HEK293T (cell line): ENCODE measurements at regions not wholly inside any gene's neighbourhood (a gene's known extent, or its start where the extent isn't known, plus 50 kb on each side); places are given as distances from the start of the nearest gene placed in this dataset.

Experiments used
- CTCF ChIA-PET: fragments of 350-600 bp; formaldehyde crosslinking; extraction: SDS; loops from one replicate; lab custom pipeline; 2021; ENCODE audit warnings: antibody characterized with exemption, inconsistent platforms; lab: Yijun Ruan, JAX
- POLR2A ChIA-PET: fragments of 350-600 bp; formaldehyde crosslinking; extraction: SDS; loops from one replicate; lab custom pipeline; 2020; ENCODE audit warnings: antibody characterized with exemption, inconsistent platforms; lab: Yijun Ruan, JAX
- DNase-seq: peaks from one replicate; pipeline ENCODE4 v3.0.0; 2012; ENCODE audit warnings: mixed read lengths; ENCODE audit errors: extremely low spot score
- ARNT ChIP-seq: fragments of 450-650 bp; IDR thresholded peaks from 2 replicates; pipeline ENCODE4 v1.6.1; 2017; ENCODE audit warnings: mild to moderate bottlenecking
- BHLHE40 ChIP-seq: fragments of 450-650 bp; IDR thresholded peaks from 2 replicates; pipeline ENCODE4 v1.6.1; 2016; ENCODE audit warnings: mild to moderate bottlenecking, moderate library complexity, borderline replicate concordance
- CTBP1 ChIP-seq: fragments of 450-650 bp; IDR thresholded peaks from 2 replicates; pipeline ENCODE4 v1.6.1; 2016; ENCODE audit warnings: borderline replicate concordance
- ELF4 ChIP-seq: fragments of 450-650 bp; IDR thresholded peaks from 2 replicates; pipeline ENCODE4 v1.6.1; 2017; ENCODE audit warnings: antibody characterized with exemption
- FOXA1 ChIP-seq: fragments of 450-650 bp; IDR thresholded peaks from 2 replicates; pipeline ENCODE4 v1.6.1; 2016; ENCODE audit warnings: mild to moderate bottlenecking
- FOXK2 ChIP-seq: fragments of 450-650 bp; IDR thresholded peaks from 2 replicates; pipeline ENCODE4 v1.6.1; 2016; ENCODE audit warnings: mild to moderate bottlenecking
- FOXM1 ChIP-seq: fragments of 450-650 bp; IDR thresholded peaks from 2 replicates; pipeline ENCODE4 v1.6.1; 2017; ENCODE audit warnings: mild to moderate bottlenecking, borderline replicate concordance
- HDGF ChIP-seq: fragments of 450-650 bp; IDR thresholded peaks from 2 replicates; pipeline ENCODE4 v1.6.1; 2017; ENCODE audit warnings: antibody characterized with exemption, borderline replicate concordance
- L3MBTL2 ChIP-seq: fragments of 450-650 bp; conservative IDR thresholded peaks from 2 replicates; pipeline ENCODE4 v1.6.1; 2016; ENCODE audit warnings: mild to moderate bottlenecking
- LEF1 ChIP-seq: fragments of 450-650 bp; IDR thresholded peaks from 2 replicates; pipeline ENCODE4 v1.6.1; 2017; ENCODE audit warnings: mild to moderate bottlenecking, borderline replicate concordance
- NFRKB ChIP-seq: fragments of 450-650 bp; IDR thresholded peaks from 2 replicates; pipeline ENCODE4 v1.6.1; 2016; ENCODE audit warnings: mild to moderate bottlenecking, moderate library complexity
- SP1 ChIP-seq: fragments of 450-650 bp; IDR thresholded peaks from 2 replicates; pipeline ENCODE4 v1.6.1; 2017
- SUZ12 ChIP-seq: fragments of 450-650 bp; IDR thresholded peaks from 2 replicates; pipeline ENCODE4 v1.6.1; 2016; ENCODE audit warnings: mild to moderate bottlenecking
- TARDBP ChIP-seq: fragments of 450-650 bp; IDR thresholded peaks from 2 replicates; pipeline ENCODE4 v1.6.1; 2016
- ZNF384 ChIP-seq: fragments of 450-650 bp; IDR thresholded peaks from 2 replicates; pipeline ENCODE4 v1.6.1; 2016
- TF ChIP-seq, protein P1 (sequence below): fragments of 450-650 bp; IDR thresholded peaks from 2 replicates; pipeline ENCODE4 v1.6.1; 2016

DNA sequence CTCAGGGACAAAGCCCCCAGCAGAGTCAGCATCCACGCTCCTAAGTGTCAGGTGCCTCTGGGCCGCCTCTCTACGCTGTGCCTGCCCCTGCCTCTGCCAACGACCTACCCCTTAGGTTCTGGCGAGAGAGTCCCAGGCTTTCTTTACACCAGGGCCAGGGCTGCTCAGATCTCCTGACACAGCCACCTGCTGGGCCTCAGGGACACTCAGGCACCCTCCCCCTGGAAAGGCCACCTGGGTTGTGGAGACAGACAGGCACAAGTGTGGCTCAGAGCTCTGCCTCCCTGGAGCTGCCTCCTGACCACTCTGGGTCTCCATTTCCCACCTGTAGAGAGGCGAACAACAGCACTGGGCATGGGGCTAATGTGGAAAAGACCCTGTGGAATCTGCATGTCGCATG lies 90.0 kb upstream of the ADRA2C start:
- no peak for DNase-seq
- CTCF ChIA-PET: no interaction called here
- POLR2A ChIA-PET: no interaction called here

DNA sequence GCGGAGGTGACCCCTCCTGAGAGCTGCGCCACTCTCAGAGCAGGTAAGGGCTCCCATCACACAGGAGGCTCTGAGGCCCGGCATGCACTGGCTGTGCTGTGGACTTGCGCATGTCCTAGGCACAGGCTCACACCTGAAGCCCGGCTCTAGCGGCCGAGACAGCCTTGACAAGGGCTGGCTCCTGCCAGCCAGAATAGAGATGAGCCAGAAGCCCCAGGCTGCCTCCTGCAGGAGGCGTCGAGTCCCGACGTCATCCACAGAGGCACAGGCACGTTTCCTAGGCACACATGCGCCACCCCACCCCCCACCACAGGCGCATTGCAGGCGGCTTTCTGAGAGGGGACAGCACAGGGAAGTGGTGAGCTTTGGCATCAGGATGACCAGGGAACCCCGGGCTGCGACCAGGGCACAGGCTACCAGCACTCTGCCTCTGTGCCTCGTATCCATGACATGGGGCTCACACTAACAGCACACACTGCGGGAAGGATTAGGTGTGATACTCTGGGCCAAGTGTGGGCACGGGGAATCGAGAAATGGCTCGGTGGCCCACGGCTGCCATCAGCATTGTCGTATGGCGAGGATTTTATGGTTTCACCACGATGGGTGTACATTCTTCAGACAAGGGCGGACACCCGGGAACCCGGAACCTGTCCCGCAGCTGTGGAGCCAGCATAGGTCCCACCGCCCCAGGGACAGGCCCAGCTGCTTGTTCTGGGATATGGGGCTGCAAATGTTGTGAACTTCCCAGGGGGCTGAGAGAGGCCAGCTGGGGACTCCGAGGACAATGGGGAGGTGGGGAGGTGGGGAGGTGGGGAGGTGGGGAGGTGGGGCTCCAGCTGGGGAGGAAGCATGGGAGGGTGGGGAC lies 90.7 kb upstream of the ADRA2C start:
- no peak for TF ChIP-seq ZNF384
- TF ChIP-seq, protein P1, sequence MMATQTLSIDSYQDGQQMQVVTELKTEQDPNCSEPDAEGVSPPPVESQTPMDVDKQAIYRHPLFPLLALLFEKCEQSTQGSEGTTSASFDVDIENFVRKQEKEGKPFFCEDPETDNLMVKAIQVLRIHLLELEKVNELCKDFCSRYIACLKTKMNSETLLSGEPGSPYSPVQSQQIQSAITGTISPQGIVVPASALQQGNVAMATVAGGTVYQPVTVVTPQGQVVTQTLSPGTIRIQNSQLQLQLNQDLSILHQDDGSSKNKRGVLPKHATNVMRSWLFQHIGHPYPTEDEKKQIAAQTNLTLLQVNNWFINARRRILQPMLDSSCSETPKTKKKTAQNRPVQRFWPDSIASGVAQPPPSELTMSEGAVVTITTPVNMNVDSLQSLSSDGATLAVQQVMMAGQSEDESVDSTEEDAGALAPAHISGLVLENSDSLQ: no peak
- TF ChIP-seq FOXK2: no peak
- no peak for TF ChIP-seq L3MBTL2
- TF ChIP-seq FOXM1: no peak
- no peak for TF ChIP-seq HDGF
- CTCF ChIA-PET: no interaction called here

More for the DNA sequence above, 90.0 kb upstream of the ADRA2C start:
- TF ChIP-seq FOXM1: no peak
- no peak for TF ChIP-seq ARNT
- TF ChIP-seq, protein P1: no peak
- TF ChIP-seq ZNF384: no peak
- no peak for TF ChIP-seq SUZ12
- no peak for TF ChIP-seq FOXA1
- no peak for TF ChIP-seq CTBP1
- TF ChIP-seq LEF1: no peak
- no peak for TF ChIP-seq BHLHE40
- no peak for TF ChIP-seq FOXK2
- no peak for TF ChIP-seq TARDBP
- TF ChIP-seq L3MBTL2: no peak
- no peak for TF ChIP-seq ELF4
- no peak for TF ChIP-seq SP1
- TF ChIP-seq HDGF: no peak
- TF ChIP-seq NFRKB: no peak

DNA sequence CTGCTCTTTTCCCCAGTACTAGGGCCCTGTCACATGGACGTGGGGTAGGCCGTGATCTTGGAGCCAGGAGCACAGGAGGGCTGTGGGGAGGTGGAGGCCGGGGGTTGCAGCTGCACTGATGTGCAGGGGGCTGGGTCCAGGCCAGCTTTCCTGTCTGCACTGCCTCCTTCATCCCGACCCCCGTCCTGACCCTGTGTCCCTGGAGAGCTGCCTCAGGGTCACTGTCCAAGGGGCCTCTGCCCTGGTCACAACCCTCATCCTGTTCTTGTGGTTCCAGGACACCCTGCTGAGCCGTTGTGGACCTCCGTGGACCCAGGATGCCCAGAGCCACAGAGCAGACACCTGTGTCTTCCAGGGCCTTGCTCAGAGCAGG lies 91.7 kb upstream of the ADRA2C start:
- CTCF ChIA-PET: no interaction called here
- POLR2A ChIA-PET: no interaction called here

More for the DNA sequence above, 90.7 kb upstream of the ADRA2C start:
- DNase-seq: no peak
- POLR2A ChIA-PET: no interaction called here

DNA sequence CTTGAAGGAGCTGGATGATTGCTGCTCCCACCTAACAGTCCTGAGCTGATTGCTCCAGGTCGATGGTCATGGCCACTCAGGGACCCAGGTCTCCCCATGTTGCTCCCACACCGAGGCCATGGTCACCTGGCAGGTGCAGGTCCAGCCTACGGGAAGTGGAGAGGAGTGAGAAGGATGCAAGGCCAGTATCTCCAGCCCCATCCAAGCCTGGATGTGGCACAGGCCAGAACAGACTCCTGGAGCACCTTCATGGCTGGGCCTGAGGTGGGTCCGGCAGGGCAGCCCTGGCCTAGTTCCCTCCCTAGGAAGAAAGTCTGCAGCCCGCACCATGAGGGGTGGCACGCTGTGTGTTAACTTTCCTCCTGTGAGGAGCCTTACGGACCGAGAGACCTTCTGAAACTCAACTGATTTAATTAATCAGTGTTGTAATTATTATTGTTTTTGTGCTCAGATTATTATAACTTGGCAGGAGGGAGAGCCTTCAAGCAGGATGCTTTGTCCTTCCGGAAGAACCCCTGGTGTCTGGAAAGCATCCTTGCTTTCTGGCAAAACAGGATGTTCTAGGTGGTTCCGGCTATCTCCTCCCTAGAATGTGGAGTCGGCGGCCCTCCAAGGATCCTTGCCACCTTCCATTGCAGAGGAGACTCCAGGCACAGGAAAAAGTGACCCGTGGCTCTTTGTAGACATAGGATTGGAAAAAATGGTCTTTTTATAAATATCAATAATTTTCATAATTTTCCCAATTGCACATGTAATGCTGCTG lies 92.3 kb upstream of the ADRA2C start:
- DNase-seq: no peak
- ChIA-PET CTCF (no interaction called here), POLR2A (no interaction called here)
- TF ChIP-seq NFRKB: no peak

More for the DNA sequence above, 91.7 kb upstream of the ADRA2C start:
- DNase-seq: no peak
- no peak for TF ChIP-seq NFRKB
- TF ChIP-seq SUZ12: no peak
- no peak for TF ChIP-seq ARNT
- no peak for TF ChIP-seq LEF1
- TF ChIP-seq FOXA1: no peak
- TF ChIP-seq ZNF384: no peak
- TF ChIP-seq L3MBTL2: no peak
- TF ChIP-seq SP1: no peak
- TF ChIP-seq FOXM1: no peak
- TF ChIP-seq, protein P1: no peak
- no peak for TF ChIP-seq FOXK2
- no peak for TF ChIP-seq ELF4
- no peak for TF ChIP-seq TARDBP
- no peak for TF ChIP-seq HDGF
- TF ChIP-seq CTBP1: no peak

DNA sequence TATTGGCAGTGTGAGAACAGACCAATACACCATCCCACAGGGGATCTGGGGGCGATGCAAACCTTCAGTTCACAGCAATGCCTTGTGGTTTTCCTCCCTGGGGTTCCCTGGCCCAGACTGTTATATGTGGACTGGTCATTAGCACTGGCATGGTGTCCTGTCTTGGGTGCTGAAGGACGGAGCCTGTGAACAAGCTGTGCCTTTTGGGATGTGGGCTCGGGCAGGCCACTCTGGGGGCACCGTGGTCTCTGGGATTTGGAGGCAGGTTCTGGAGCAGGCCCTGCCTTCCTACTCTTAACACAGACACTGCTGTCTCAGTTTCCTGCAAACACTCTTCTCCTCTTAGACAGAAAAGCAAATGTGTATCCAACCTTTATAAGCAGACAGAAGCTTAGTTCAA lies 93.0 kb upstream of the ADRA2C start:
- no peak for TF ChIP-seq SP1
- CTCF ChIA-PET: no interaction called here
- no peak for DNase-seq
- POLR2A ChIA-PET: no interaction called here

DNA sequence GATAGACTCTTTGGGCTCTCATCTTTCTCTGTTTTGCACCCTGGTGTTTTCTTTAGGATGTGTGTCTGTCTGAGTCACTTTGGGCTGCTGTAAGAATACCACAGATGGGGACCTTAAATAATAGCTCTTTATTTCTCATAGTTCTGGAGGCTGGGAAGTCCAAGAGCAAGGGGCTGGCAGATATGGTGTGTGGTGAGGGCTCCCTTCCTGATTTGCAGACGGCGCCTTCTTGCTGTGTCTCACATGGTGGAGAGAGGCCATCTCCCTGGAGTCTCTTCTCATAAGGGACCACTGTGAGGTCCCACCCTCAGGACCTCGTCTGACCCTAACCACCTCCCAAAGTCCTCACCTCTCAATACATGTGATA lies 93.7 kb upstream of the ADRA2C start:
- POLR2A ChIA-PET: interaction anchor here (0.7 kb wide), 1 partner anchor 1926 kb away, joined by 3 read pairs; no protein-coding TSS in a partner anchor
- CTCF ChIA-PET: no interaction called here
- no peak for DNase-seq
- TF ChIP-seq BHLHE40: no peak
- no peak for TF ChIP-seq ARNT
- no peak for TF ChIP-seq FOXA1
- no peak for TF ChIP-seq FOXK2
- no peak for TF ChIP-seq ZNF384
- TF ChIP-seq TARDBP: no peak
- no peak for TF ChIP-seq FOXM1
- TF ChIP-seq CTBP1: no peak
- TF ChIP-seq SP1: no peak
- no peak for TF ChIP-seq SUZ12
- TF ChIP-seq, protein P1: no peak
- no peak for TF ChIP-seq NFRKB
- no peak for TF ChIP-seq HDGF
- TF ChIP-seq ELF4: no peak
- no peak for TF ChIP-seq L3MBTL2
- TF ChIP-seq LEF1: no peak
